H1 (cell line): ENCODE measurements at regions not wholly inside any gene's neighbourhood (a gene's known extent, or its start where the extent isn't known, plus 50 kb on each side); places are given as distances from the start of the nearest gene placed in this dataset.

ENCODE experiments used
- JUND ChIP-seq: IDR thresholded peaks from 2 replicates; pipeline ENCODE4 v1.6.1; 2011; ENCODE audit warnings: mild to moderate bottlenecking, improper control_type of control experiment, low read length
- PHF8 ChIP-seq: fragments of 200-600 bp; sonication (generic); conservative IDR thresholded peaks from 2 replicates; pipeline ENCODE4 v1.7.1; 2012; ENCODE audit warnings: low read depth, mild to moderate bottlenecking, inconsistent platforms, low read length, moderate library complexity
- POU5F1 ChIP-seq: IDR thresholded peaks from 2 replicates; pipeline ENCODE4 v1.6.1; 2011; ENCODE audit warnings: low read depth, mild to moderate bottlenecking, low read length, moderate library complexity
- RFX5 ChIP-seq: IDR thresholded peaks from 2 replicates; pipeline ENCODE4 v1.6.1; 2011; ENCODE audit warnings: low read depth, low read length, improper control_type of control experiment, borderline replicate concordance
- SIRT6 ChIP-seq: IDR thresholded peaks from one replicate; pipeline ENCODE4 v1.7.1; 2012; ENCODE audit warnings: low read length, inconsistent platforms

GRCh38 chr13:40875583-40875982 is 86.2 kb downstream of the SLC25A15 start (continued):
- no peak for TF ChIP-seq RFX5
- TF ChIP-seq SIRT6, result no peak
- no peak for TF ChIP-seq POU5F1
- no peak for TF ChIP-seq PHF8
- TF ChIP-seq JUND, result no peak
